ENCODE measurements at regions not wholly inside any gene's neighbourhood (a gene's known extent, or its start where the extent isn't known, plus 50 kb on each side); places are given as distances from the start of the nearest gene placed in this dataset.
"Not testable (repeated sequence)": the region's sequence is repeated elsewhere in the genome, so short reads cannot be mapped to it uniquely, and the experiment has no call there.

GRCh38 chr1:199405634-199406196, 621.8 kb upstream of the NR5A2 start:
- Histone ChIP-seq H3K27ac (no peak overlapping the region), H3K4me3 (no peak overlapping the region)

GRCh38 chr1:199410462-199410861, 617.0 kb upstream of the NR5A2 start:
- Histone ChIP-seq H3K4me3 (no peak overlapping the region), H3K27ac (no peak overlapping the region)

GRCh38 chr1:199411506-199411905, 616.0 kb upstream of the NR5A2 start:
- no peak overlapping the region for H3K27ac ChIP-seq

GRCh38 chr1:199422206-199422605, 605.3 kb upstream of the NR5A2 start:
- Histone ChIP-seq H3K27ac (no peak overlapping the region), H3K4me3 (no peak overlapping the region)

More at GRCh38 chr1:199411506-199411905, 616.0 kb upstream of the NR5A2 start:
- H3K4me3 ChIP-seq: no peak overlapping the region

- Histone ChIP-seq H3K4me3 (no peak overlapping the region), H3K27ac (no peak overlapping the region)
Measured at GRCh38 chr1:199447906-199448305, 579.6 kb upstream of the NR5A2 start.

- no peak overlapping the region for H3K27ac ChIP-seq
- no peak overlapping the region for H3K4me3 ChIP-seq
Measured at GRCh38 chr1:199448646-199449045, 578.9 kb upstream of the NR5A2 start.

GRCh38 chr1:199449221-199449620, 578.3 kb upstream of the NR5A2 start:
- no peak overlapping the region for H3K4me3 ChIP-seq

GRCh38 chr1:199449681-199450080, 577.8 kb upstream of the NR5A2 start:
- H3K4me3 ChIP-seq: no peak overlapping the region
- H3K27ac ChIP-seq: no peak overlapping the region

More at GRCh38 chr1:199449221-199449620, 578.3 kb upstream of the NR5A2 start:
- no peak overlapping the region for H3K27ac ChIP-seq

GRCh38 chr1:199452627-199453026, 574.9 kb upstream of the NR5A2 start:
- no peak overlapping the region for H3K4me3 ChIP-seq

GRCh38 chr1:199453723-199454122, 573.8 kb upstream of the NR5A2 start:
- Histone ChIP-seq H3K4me3 (no peak overlapping the region), H3K27ac (no peak overlapping the region)

More at GRCh38 chr1:199452627-199453026, 574.9 kb upstream of the NR5A2 start:
- H3K27ac ChIP-seq: no peak overlapping the region

GRCh38 chr1:199460933-199461332, 566.6 kb upstream of the NR5A2 start:
- no peak overlapping the region for H3K4me3 ChIP-seq
- H3K27ac ChIP-seq: no peak overlapping the region

GRCh38 chr1:199463521-199464127, 563.9 kb upstream of the NR5A2 start:
- Histone ChIP-seq H3K4me3 (no peak overlapping the region), H3K27ac (no peak overlapping the region)

- no peak overlapping the region for H3K4me3 ChIP-seq
Measured at GRCh38 chr1:199466961-199467360, 560.5 kb upstream of the NR5A2 start.

GRCh38 chr1:199472018-199472417, 555.5 kb upstream of the NR5A2 start:
- Histone ChIP-seq H3K27ac (no peak overlapping the region), H3K4me3 (no peak overlapping the region)

More at GRCh38 chr1:199466961-199467360, 560.5 kb upstream of the NR5A2 start:
- no peak overlapping the region for H3K27ac ChIP-seq

- H3K4me3 ChIP-seq: no peak overlapping the region
- no peak overlapping the region for H3K27ac ChIP-seq
Measured at GRCh38 chr1:199472978-199473377, 554.5 kb upstream of the NR5A2 start.

- Histone ChIP-seq H3K27ac (no peak overlapping the region), H3K4me3 (no peak overlapping the region)
Measured at GRCh38 chr1:199474738-199475137, 552.8 kb upstream of the NR5A2 start.

- Histone ChIP-seq H3K4me3 (no peak overlapping the region), H3K27ac (no peak overlapping the region)
Measured at GRCh38 chr1:199482426-199482825, 545.1 kb upstream of the NR5A2 start.

GRCh38 chr1:199489594-199489993, 537.9 kb upstream of the NR5A2 start:
- Histone ChIP-seq H3K27ac (no peak overlapping the region), H3K4me3 (no peak overlapping the region)

- no peak overlapping the region for H3K27ac ChIP-seq
- H3K4me3 ChIP-seq: no peak overlapping the region
Measured at GRCh38 chr1:199490769-199491527, 536.6 kb upstream of the NR5A2 start.

GRCh38 chr1:199495432-199495831, 532.1 kb upstream of the NR5A2 start:
- H3K4me3 ChIP-seq: no peak overlapping the region

GRCh38 chr1:199498802-199499201, 528.7 kb upstream of the NR5A2 start:
- not testable (repeated sequence) for H3K27ac ChIP-seq, H3K4me3 ChIP-seq

More at GRCh38 chr1:199495432-199495831, 532.1 kb upstream of the NR5A2 start:
- H3K27ac ChIP-seq: no peak overlapping the region
